ENCODE measurements at regions not wholly inside any gene's neighbourhood (a gene's known extent, or its start where the extent isn't known, plus 50 kb on each side); places are given as distances from the start of the nearest gene placed in this dataset.

DNA sequence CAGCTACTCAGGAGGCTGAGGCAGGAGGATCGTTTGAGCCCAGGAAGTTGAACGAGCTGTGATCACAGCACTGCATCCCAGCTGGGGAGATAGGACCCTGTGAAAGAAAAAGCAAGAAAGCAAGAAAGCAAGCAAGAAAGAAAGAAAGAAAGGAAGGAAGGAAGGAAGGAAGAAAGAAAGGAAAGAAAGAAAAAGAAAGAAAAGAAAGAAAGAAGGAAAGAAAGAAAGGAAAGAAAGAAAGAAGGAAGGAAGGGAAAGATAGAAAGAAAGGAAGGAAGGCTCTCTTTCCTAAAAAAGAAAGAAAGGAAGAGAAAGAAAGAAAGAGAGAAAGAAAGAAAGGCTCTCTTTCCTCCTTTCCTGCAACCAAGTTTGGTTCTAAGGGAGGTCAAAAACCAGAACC lies 380.3 kb downstream of the PCNX1 start:
- TF ChIP-seq, protein P1, sequence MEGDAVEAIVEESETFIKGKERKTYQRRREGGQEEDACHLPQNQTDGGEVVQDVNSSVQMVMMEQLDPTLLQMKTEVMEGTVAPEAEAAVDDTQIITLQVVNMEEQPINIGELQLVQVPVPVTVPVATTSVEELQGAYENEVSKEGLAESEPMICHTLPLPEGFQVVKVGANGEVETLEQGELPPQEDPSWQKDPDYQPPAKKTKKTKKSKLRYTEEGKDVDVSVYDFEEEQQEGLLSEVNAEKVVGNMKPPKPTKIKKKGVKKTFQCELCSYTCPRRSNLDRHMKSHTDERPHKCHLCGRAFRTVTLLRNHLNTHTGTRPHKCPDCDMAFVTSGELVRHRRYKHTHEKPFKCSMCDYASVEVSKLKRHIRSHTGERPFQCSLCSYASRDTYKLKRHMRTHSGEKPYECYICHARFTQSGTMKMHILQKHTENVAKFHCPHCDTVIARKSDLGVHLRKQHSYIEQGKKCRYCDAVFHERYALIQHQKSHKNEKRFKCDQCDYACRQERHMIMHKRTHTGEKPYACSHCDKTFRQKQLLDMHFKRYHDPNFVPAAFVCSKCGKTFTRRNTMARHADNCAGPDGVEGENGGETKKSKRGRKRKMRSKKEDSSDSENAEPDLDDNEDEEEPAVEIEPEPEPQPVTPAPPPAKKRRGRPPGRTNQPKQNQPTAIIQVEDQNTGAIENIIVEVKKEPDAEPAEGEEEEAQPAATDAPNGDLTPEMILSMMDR (conservative IDR thresholded peaks at IDR 0.05; ENCODE audit: low read depth, low read length) = no peak
- TF ChIP-seq MAZ (IDR thresholded peaks at IDR 0.05; ENCODE audit: borderline replicate concordance, low read depth, low read length) (no peak), POLR2A (IDR thresholded peaks at IDR 0.05; ENCODE audit: low read depth, low read length) (no peak), RCOR1 (IDR thresholded peaks at IDR 0.05; ENCODE audit: insufficient replicate concordance, low read length) (no peak), BHLHE40 (IDR thresholded peaks at IDR 0.05; ENCODE audit: low read depth, low read length) (no peak), CEBPB (IDR thresholded peaks at IDR 0.05; ENCODE audit: low read depth, low read length) (no peak)
- TF ChIP-seq, protein P2, sequence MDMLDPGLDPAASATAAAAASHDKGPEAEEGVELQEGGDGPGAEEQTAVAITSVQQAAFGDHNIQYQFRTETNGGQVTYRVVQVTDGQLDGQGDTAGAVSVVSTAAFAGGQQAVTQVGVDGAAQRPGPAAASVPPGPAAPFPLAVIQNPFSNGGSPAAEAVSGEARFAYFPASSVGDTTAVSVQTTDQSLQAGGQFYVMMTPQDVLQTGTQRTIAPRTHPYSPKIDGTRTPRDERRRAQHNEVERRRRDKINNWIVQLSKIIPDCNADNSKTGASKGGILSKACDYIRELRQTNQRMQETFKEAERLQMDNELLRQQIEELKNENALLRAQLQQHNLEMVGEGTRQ (IDR thresholded peaks at IDR 0.05; ENCODE audit: low read depth, low read length) = no peak
